Activated CD8-positive, alpha-beta memory T cell treated with anti-CD3 and anti-CD28 coated beads, Interleukin-2, amount 10 ng/mL, durations not matched to agents 7 days and 5 days (primary cell): ENCODE measurements at regions not wholly inside any gene's neighbourhood (a gene's known extent, or its start where the extent isn't known, plus 50 kb on each side); places are given as distances from the start of the nearest gene placed in this dataset.

Source experiments
- ATAC-seq: fragments of 150-1000 bp; cut with Tn5 transposase; one replicate; pipeline ENCODE4 v1.10.0; 2021; ENCODE audit warnings: moderate library complexity
- CTCF ChIA-PET: fragments of 350-600 bp; sonication (Branson Sonifier 250); formaldehyde crosslinking; loops from one replicate; lab custom pipeline; 2021; ENCODE audit warnings: antibody characterized with exemption; lab: Charles Lee
- DNase-seq: peaks from one replicate; pipeline ENCODE4 v3.0.0-alpha.2; 2020
- H3K27ac Mint-ChIP-seq: one replicate; pipeline ENCODE4 v1.8.0; 2021; ENCODE audit warnings: mild to moderate bottlenecking, mixed read lengths
- H3K27me3 Mint-ChIP-seq: one replicate; pipeline ENCODE4 v1.8.0; 2021; ENCODE audit warnings: mixed read lengths
- H3K36me3 Mint-ChIP-seq: one replicate; pipeline ENCODE4 v1.8.0; 2021; ENCODE audit warnings: mild to moderate bottlenecking, mixed read lengths
- H3K4me1 Mint-ChIP-seq: one replicate; pipeline ENCODE4 v1.8.0; 2021; ENCODE audit warnings: mixed read lengths
- H3K4me3 Mint-ChIP-seq: one replicate; pipeline ENCODE4 v1.8.0; 2021; ENCODE audit warnings: mild to moderate bottlenecking, moderate library complexity, mixed read lengths
- H3K9me3 Mint-ChIP-seq: one replicate; pipeline ENCODE4 v1.8.0; 2022; ENCODE audit warnings: low read depth, mixed read lengths

GRCh38 chr18:26764177-26764576 is 101.3 kb downstream of the AQP4 start:
- no peak overlapping the region for H3K4me3 Mint-ChIP-seq
- no peaks in the 10 kb centered on the region for H3K4me1 Mint-ChIP-seq
- no peak for ATAC-seq
- H3K9me3 Mint-ChIP-seq, result peaks cover 2% of the 10 kb centered on the region
- DNase-seq, result no peak
- no peaks in the 10 kb centered on the region for H3K36me3 Mint-ChIP-seq
- H3K27ac Mint-ChIP-seq, result no peak overlapping the region
- no peaks in the 10 kb centered on the region for H3K27me3 Mint-ChIP-seq
- CTCF ChIA-PET, result interaction anchor here (0.6 kb wide), 1 partner anchor 427 kb away, joined by 4 read pairs; no protein-coding TSS in a partner anchor

- H3K4me1 Mint-ChIP-seq, result no peaks in the 10 kb centered on the region
- no peak overlapping the region for H3K4me3 Mint-ChIP-seq
- peaks cover 2% of the 10 kb centered on the region for H3K9me3 Mint-ChIP-seq
- CTCF ChIA-PET, result no interaction called here
- H3K27ac Mint-ChIP-seq, result no peak overlapping the region
- H3K27me3 Mint-ChIP-seq, result no peaks in the 10 kb centered on the region
- ATAC-seq (no peak), DNase-seq (no peak)
- no peaks in the 10 kb centered on the region for H3K36me3 Mint-ChIP-seq
Observed at GRCh38 chr18:26763446-26764110, 101.9 kb downstream of the AQP4 start.

GRCh38 chr18:26757263-26758019 is 108.1 kb downstream of the AQP4 start:
- no peaks in the 10 kb centered on the region for H3K27me3 Mint-ChIP-seq
- DNase-seq (no peak), ATAC-seq (no peak)
- no peak overlapping the region for H3K27ac Mint-ChIP-seq
- H3K4me1 Mint-ChIP-seq, result no peaks in the 10 kb centered on the region
- H3K36me3 Mint-ChIP-seq, result no peaks in the 10 kb centered on the region
- no peaks in the 10 kb centered on the region for H3K9me3 Mint-ChIP-seq
- H3K4me3 Mint-ChIP-seq, result no peak overlapping the region
- CTCF ChIA-PET, result no interaction called here

- Mint-ChIP-seq H3K4me3 (no peak overlapping the region), H3K4me1 (no peaks in the 10 kb centered on the region), H3K9me3 (no peaks in the 10 kb centered on the region), H3K27me3 (no peaks in the 10 kb centered on the region), H3K36me3 (no peaks in the 10 kb centered on the region), H3K27ac (no peak overlapping the region)
- no peak for DNase-seq
- ATAC-seq, result no peak
- CTCF ChIA-PET, result no interaction called here
Observed at GRCh38 chr18:26756556-26756955, 109.0 kb downstream of the AQP4 start.

GRCh38 chr18:26746826-26747475 is 118.6 kb downstream of the AQP4 start:
- no peak for DNase-seq
- H3K9me3 Mint-ChIP-seq, result no peaks in the 10 kb centered on the region
- no peak overlapping the region for H3K27ac Mint-ChIP-seq
- ATAC-seq, result no peak
- CTCF ChIA-PET, result no interaction called here
- H3K4me3 Mint-ChIP-seq, result no peak overlapping the region
- no peaks in the 10 kb centered on the region for H3K36me3 Mint-ChIP-seq
- H3K4me1 Mint-ChIP-seq, result no peaks in the 10 kb centered on the region
- no peaks in the 10 kb centered on the region for H3K27me3 Mint-ChIP-seq

- H3K4me3 Mint-ChIP-seq, result no peak overlapping the region
- no peaks in the 10 kb centered on the region for H3K36me3 Mint-ChIP-seq
- DNase-seq (no peak), ATAC-seq (no peak)
- H3K9me3 Mint-ChIP-seq, result no peaks in the 10 kb centered on the region
- no peak overlapping the region for H3K27ac Mint-ChIP-seq
- CTCF ChIA-PET, result no interaction called here
- H3K4me1 Mint-ChIP-seq, result no peaks in the 10 kb centered on the region
- no peaks in the 10 kb centered on the region for H3K27me3 Mint-ChIP-seq
Observed at GRCh38 chr18:26746398-26746797, 119.1 kb downstream of the AQP4 start.

- ATAC-seq (no peak), DNase-seq (no peak)
- Mint-ChIP-seq H3K36me3 (no peaks in the 10 kb centered on the region), H3K4me3 (no peak overlapping the region), H3K27ac (no peak overlapping the region), H3K27me3 (no peaks in the 10 kb centered on the region), H3K9me3 (no peaks in the 10 kb centered on the region), H3K4me1 (no peaks in the 10 kb centered on the region)
- CTCF ChIA-PET, result no interaction called here
Observed at GRCh38 chr18:26745288-26746181, 120.0 kb downstream of the AQP4 start.

- no peaks in the 10 kb centered on the region for H3K27me3 Mint-ChIP-seq
- H3K9me3 Mint-ChIP-seq, result peaks cover 2% of the 10 kb centered on the region
- no peaks in the 10 kb centered on the region for H3K4me1 Mint-ChIP-seq
- no peak overlapping the region for H3K4me3 Mint-ChIP-seq
- no peak for DNase-seq
- CTCF ChIA-PET, result no interaction called here
- H3K36me3 Mint-ChIP-seq, result no peaks in the 10 kb centered on the region
- ATAC-seq, result no peak
- H3K27ac Mint-ChIP-seq, result no peak overlapping the region
Observed at GRCh38 chr18:26741758-26742157, 123.7 kb downstream of the AQP4 start.

GRCh38 chr18:26741048-26741447 is 124.5 kb downstream of the AQP4 start:
- no peaks in the 10 kb centered on the region for H3K36me3 Mint-ChIP-seq
- no peaks in the 10 kb centered on the region for H3K4me1 Mint-ChIP-seq
- CTCF ChIA-PET, result no interaction called here
- ATAC-seq (no peak), DNase-seq (no peak)
- H3K9me3 Mint-ChIP-seq, result peaks cover 2% of the 10 kb centered on the region
- no peak overlapping the region for H3K27ac Mint-ChIP-seq
- H3K4me3 Mint-ChIP-seq, result no peak overlapping the region
- H3K27me3 Mint-ChIP-seq, result no peaks in the 10 kb centered on the region

- H3K4me1 Mint-ChIP-seq, result no peaks in the 10 kb centered on the region
- no peaks in the 10 kb centered on the region for H3K36me3 Mint-ChIP-seq
- peaks cover 2% of the 10 kb centered on the region for H3K9me3 Mint-ChIP-seq
- CTCF ChIA-PET, result no interaction called here
- no peak overlapping the region for H3K27ac Mint-ChIP-seq
- H3K4me3 Mint-ChIP-seq, result no peak overlapping the region
- DNase-seq (no peak), ATAC-seq (no peak)
- no peaks in the 10 kb centered on the region for H3K27me3 Mint-ChIP-seq
Observed at GRCh38 chr18:26740396-26740795, 125.1 kb downstream of the AQP4 start.

- no peak for ATAC-seq
- no peaks in the 10 kb centered on the region for H3K27me3 Mint-ChIP-seq
- H3K4me3 Mint-ChIP-seq, result no peak overlapping the region
Observed at GRCh38 chr18:26738706-26739105, 126.8 kb downstream of the AQP4 start.

GRCh38 chr18:26736301-26736700 is 129.2 kb downstream of the AQP4 start:
- CTCF ChIA-PET, result no interaction called here
- Mint-ChIP-seq H3K9me3 (peaks cover 2% of the 10 kb centered on the region), H3K27ac (no peak overlapping the region), H3K27me3 (no peaks in the 10 kb centered on the region), H3K4me1 (no peaks in the 10 kb centered on the region), H3K4me3 (no peak overlapping the region), H3K36me3 (no peaks in the 10 kb centered on the region)
- ATAC-seq (no peak), DNase-seq (no peak)

More at GRCh38 chr18:26738706-26739105, 126.8 kb downstream of the AQP4 start:
- DNase-seq, result no peak
- Mint-ChIP-seq H3K9me3 (peaks cover 2% of the 10 kb centered on the region), H3K27ac (no peak overlapping the region), H3K4me1 (no peaks in the 10 kb centered on the region), H3K36me3 (no peaks in the 10 kb centered on the region)
- CTCF ChIA-PET, result no interaction called here

- CTCF ChIA-PET, result no interaction called here
- H3K4me3 Mint-ChIP-seq, result no peak overlapping the region
- H3K9me3 Mint-ChIP-seq, result peaks cover 2% of the 10 kb centered on the region
- no peaks in the 10 kb centered on the region for H3K27me3 Mint-ChIP-seq
- H3K36me3 Mint-ChIP-seq, result no peaks in the 10 kb centered on the region
- no peak for ATAC-seq
- H3K4me1 Mint-ChIP-seq, result no peaks in the 10 kb centered on the region
- no peak for DNase-seq
- no peak overlapping the region for H3K27ac Mint-ChIP-seq
Observed at GRCh38 chr18:26734760-26735159, 130.7 kb downstream of the AQP4 start.
